Ovary (tissue), 7 donors: ENCODE measurements at regions not wholly inside any gene's neighbourhood (a gene's known extent, or its start where the extent isn't known, plus 50 kb on each side); places are given as distances from the start of the nearest gene placed in this dataset.

Experiments
- DNase-seq, 5 donors: peaks; one replicate each; pipeline ENCODE4 v3.0.0-alpha.2; 2019 to 2020
- H3K27ac ChIP-seq, 2 donors: fragments of 200-600 bp; one replicate each; pipeline versions ENCODE4 v1.5.1 to v1.8.0; 2019 to 2022
- H3K27me3 ChIP-seq: fragments of 200-600 bp; one replicate; pipeline ENCODE4 v1.8.0; 2022
- H3K36me3 ChIP-seq: fragments of 200-600 bp; sonication (generic); one replicate; pipeline ENCODE4 v1.5.1; 2019
- H3K4me1 ChIP-seq: one replicate; pipeline ENCODE4 v1.8.1; 2013; ENCODE audit warnings: mild to moderate bottlenecking, moderate library complexity; ENCODE audit not compliant: insufficient read depth
- H3K4me3 ChIP-seq: fragments of 200-600 bp; sonication (generic); one replicate; pipeline ENCODE4 v1.5.1; 2017
- H3K9me3 ChIP-seq, 2 donors: fragments of 200-600 bp in 1 of 2; sonication (generic) in 1 of 2; one replicate each; pipeline versions ENCODE4 v1.5.1 to v1.8.1; 2013 to 2019; ENCODE audit warnings: mild to moderate bottlenecking in 1 of 2, moderate library complexity in 1 of 2
- CTCF ChIP-seq, 3 donors: fragments of 450-650 bp in 2 of 3; fragments of 200-600 bp in 1 of 3; IDR thresholded peaks; one replicate each; pipeline versions ENCODE4 v1.5.1 to v1.8.0; 2016 to 2022; ENCODE audit warnings: antibody characterized with exemption in 3 of 3, mild to moderate bottlenecking in 1 of 3
- EP300 ChIP-seq: sonication (generic); formaldehyde crosslinking; IDR thresholded peaks from one replicate; pipeline ENCODE4 v1.6.1; 2017; ENCODE audit warnings: antibody characterized with exemption
- POLR2A ChIP-seq: fragments of 450-650 bp; IDR thresholded peaks from one replicate; pipeline ENCODE4 v1.6.1; 2017; ENCODE audit warnings: antibody characterized with exemption, mild to moderate bottlenecking, moderate library complexity
- WGBS, 3 donors: extraction: QIAGEN DNeasy Blood & Tissue Kit in 1 of 3; methylation state at CpG; one replicate each; pipeline versions ENCODE4 v1.1.5 to v1.1.7; 2013 to 2017; 5-methylcytosine and 5-hydroxymethylcytosine counted together
- intact Hi-C, 4 donors: fragments of 100-400 bp; cut with DNase I; formaldehyde crosslinking; loops; one replicate each; pipeline versions ENCODE4 v1.11.0 to v1.15.1; 2022 to 2023
- donor health status: DM: no; HTN: no; CAD: no; lungs with moderate emphysema.
- donor health status: DM: no; HTN: no; CAD: no.
- donor health status: Bipolar disorder and iron deficiency.
- donor health status: DM: no; HTN: no; CAD: no.
- donor health status: DM: yes; HTN: yes; CAD: no.

GRCh38 chr20:43838703-43839060 lies 76.0 kb upstream of the TOX2 start:
- WGBS, 3 donors: 56 to 71% (median 59%) methylated on average over 5 of the region's 5 CpGs
- H3K36me3 ChIP-seq: no peaks in the 10 kb centered on the region
- no peaks in the 10 kb centered on the region for H3K9me3 ChIP-seq
- no peak for TF ChIP-seq CTCF (IDR thresholded peaks at IDR 0.05)
- TF ChIP-seq EP300: no peak
- TF ChIP-seq POLR2A: no peak
- no peaks in the 10 kb centered on the region for H3K27me3 ChIP-seq
- intact Hi-C loops: no loop called here
- H3K27ac ChIP-seq: no peak overlapping the region
- no peak overlapping the region for H3K4me3 ChIP-seq
- no peaks in the 10 kb centered on the region for H3K4me1 ChIP-seq
- no peak for DNase-seq

GRCh38 chr20:43837856-43838702 lies 76.6 kb upstream of the TOX2 start:
- no peaks in the 10 kb centered on the region for H3K36me3 ChIP-seq
- H3K9me3 ChIP-seq: no peaks in the 10 kb centered on the region
- H3K4me1 ChIP-seq: no peaks in the 10 kb centered on the region
- no peak for DNase-seq
- no peak overlapping the region for H3K27ac ChIP-seq
- H3K4me3 ChIP-seq: no peak overlapping the region
- H3K27me3 ChIP-seq: no peaks in the 10 kb centered on the region
- TF ChIP-seq EP300 (no peak), CTCF (IDR thresholded peaks at IDR 0.05) (no peak), POLR2A (no peak)
- WGBS, 3 donors: 81 to 87% (median 84%) methylated on average over 14 of the region's 14 CpGs
- intact Hi-C loops: no loop called here

- Histone ChIP-seq H3K27me3 (no peaks in the 10 kb centered on the region), H3K27ac (no peak overlapping the region), H3K4me1 (no peaks in the 10 kb centered on the region), H3K9me3 (no peaks in the 10 kb centered on the region), H3K4me3 (no peak overlapping the region), H3K36me3 (no peaks in the 10 kb centered on the region)
- 88 to 91% (median 90%) methylated on average over 6 of the region's 6 CpGs for WGBS, 3 donors
- intact Hi-C loops: no loop called here
- TF ChIP-seq EP300: no peak
- no peak for TF ChIP-seq POLR2A
- TF ChIP-seq CTCF (IDR thresholded peaks at IDR 0.05): no peak
- no peak for DNase-seq
These were observed 77.9 kb upstream of the TOX2 start for GRCh38 chr20:43836790-43837189.

- intact Hi-C loops: no loop called here
- no peak for DNase-seq
- Histone ChIP-seq H3K4me1 (no peaks in the 10 kb centered on the region), H3K27ac (no peak overlapping the region), H3K9me3 (no peaks in the 10 kb centered on the region), H3K36me3 (no peaks in the 10 kb centered on the region), H3K4me3 (no peak overlapping the region), H3K27me3 (no peaks in the 10 kb centered on the region)
- TF ChIP-seq EP300 (no peak), POLR2A (no peak), CTCF (IDR thresholded peaks at IDR 0.05) (no peak)
- 78 to 82% (median 82%) methylated on average over 8 of the region's 8 CpGs for WGBS, 3 donors
These were observed 78.6 kb upstream of the TOX2 start for GRCh38 chr20:43835944-43836508.
